GDM1 (cell line): ENCODE measurements at regions not wholly inside any gene's neighbourhood (a gene's known extent, or its start where the extent isn't known, plus 50 kb on each side); places are given as distances from the start of the nearest gene placed in this dataset.

Source experiments
- DNase-seq: peaks from one replicate; lab custom pipeline; 2025; lab: John Stamatoyannopoulos, UW

- DNase-seq = no peak
Observed at GRCh38 chr13:24050292-24050711, 110.2 kb upstream of the SPATA13 start.

- no peak for DNase-seq
Observed at GRCh38 chr13:24050796-24051715, 109.5 kb upstream of the SPATA13 start.

- DNase-seq = no peak
Observed at GRCh38 chr13:24052547-24053518, 107.7 kb upstream of the SPATA13 start.

DNA sequence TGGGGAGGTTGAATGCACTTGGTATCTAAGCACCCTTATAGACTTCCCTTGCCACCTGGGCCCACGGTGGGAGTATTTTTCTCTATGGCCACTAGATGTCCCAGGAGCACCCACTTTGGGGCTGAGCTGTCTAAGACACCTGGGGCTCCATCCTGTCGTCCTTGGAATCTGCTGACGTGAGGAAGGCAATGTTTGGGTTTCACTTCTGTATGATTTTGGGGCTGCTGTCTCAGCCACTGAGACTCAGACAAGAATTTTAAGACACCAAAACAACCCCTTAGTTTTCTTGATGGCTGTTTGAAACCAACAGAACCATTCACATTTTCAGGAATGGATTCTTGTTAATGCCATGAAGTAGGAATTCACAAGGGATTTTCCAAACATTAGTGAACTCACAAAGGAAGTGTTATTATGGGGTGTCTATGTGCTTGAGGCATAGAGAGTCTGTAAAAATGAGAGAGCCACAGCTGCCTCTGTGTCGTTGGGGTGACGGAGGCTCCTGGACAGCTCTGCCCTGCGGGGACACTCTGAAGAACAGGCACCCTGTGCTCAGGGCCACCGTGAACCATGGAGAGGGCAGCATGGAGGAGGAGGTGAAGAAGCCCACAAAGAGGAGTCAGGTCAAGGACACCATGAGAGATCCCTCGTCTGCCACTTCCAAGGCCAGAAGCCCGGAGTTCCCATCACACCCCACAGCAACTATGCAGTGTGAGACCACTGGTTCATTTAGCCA lies 106.8 kb upstream of the SPATA13 start:
- peak; percentile 67 for DNase-seq

- no peak for DNase-seq
Observed at GRCh38 chr13:24056616-24057137, 103.8 kb upstream of the SPATA13 start.

GRCh38 chr13:24060993-24061392 lies 99.5 kb upstream of the SPATA13 start:
- no peak for DNase-seq

DNA sequence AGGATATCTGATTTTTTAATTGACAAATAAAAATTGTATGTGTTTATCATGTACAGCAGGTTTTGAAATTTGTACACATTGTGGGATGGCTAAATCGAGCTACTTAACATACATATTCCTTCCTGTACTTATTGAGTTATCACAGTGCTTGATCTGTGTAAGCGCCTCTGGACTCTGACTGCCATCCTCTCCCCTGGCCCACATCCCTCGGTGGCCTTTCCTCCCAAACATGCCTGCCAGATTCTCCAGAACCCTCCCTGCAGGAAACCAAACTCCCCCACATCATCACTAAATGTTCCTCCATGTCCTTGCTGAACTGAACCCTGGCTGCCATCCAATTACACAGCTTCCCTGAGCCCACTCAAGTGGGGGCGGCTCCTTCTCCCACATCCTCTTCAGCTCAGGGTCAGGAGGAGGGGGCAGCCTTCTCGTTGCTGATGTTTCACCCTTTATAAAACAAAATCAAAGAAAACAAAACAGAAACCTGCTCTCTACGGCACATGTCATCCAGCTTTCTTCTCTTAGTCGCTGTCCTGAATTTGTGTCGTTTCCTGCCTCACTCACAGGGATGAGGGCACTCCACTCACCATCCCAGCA lies 97.1 kb upstream of the SPATA13 start:
- peak; percentile 62 for DNase-seq

DNA sequence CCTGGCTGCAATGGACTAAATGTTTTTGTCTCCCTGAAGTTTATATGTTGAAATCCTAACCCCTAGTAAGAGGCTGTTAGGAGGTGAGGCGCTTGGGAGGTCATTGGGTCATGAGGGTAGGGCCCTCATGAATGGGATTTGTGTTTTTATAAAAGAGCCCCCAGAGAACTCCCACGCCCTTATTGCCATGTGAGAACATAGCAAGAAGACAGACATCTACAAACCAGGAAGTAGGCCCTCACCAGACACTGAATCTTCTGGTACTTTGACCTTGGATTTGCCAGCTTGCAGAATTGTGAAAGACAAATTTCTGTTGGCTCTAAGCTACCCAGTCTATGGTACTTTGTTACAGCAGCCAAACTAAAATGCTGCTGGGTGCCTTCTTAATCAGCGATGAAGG lies 96.1 kb upstream of the SPATA13 start:
- no peak for DNase-seq

GRCh38 chr13:24065176-24065575 lies 95.3 kb upstream of the SPATA13 start:
- no peak for DNase-seq

- DNase-seq = no peak
Observed at GRCh38 chr13:24066405-24067295, 93.9 kb upstream of the SPATA13 start.

GRCh38 chr13:24068472-24068871 lies 92.0 kb upstream of the SPATA13 start:
- no peak for DNase-seq

DNA sequence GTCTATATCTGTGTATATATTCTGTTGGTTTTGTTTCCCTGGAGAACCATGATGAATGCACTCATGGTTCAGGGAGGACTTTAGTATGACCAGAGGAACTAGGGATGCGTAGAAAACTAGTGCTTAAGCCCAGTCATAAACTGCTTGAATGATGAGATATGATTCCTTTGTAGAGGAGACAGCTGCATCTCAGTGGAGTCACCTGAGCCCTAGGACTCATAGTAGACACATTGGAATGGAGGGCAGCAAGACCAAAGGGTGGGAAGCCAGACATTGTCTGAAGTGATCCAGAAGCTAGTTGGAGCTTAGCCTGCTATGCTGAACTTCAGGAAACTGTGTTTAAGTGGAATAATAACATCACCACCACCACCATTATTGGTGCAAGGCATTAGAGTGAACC lies 89.5 kb upstream of the SPATA13 start:
- DNase-seq = no peak

GRCh38 chr13:24071423-24072075 lies 89.0 kb upstream of the SPATA13 start:
- DNase-seq = no peak

- DNase-seq = no peak
Observed at GRCh38 chr13:24073657-24074056, 86.9 kb upstream of the SPATA13 start.

- peak; percentile 56 for DNase-seq
Observed at GRCh38 chr13:24074678-24075077, 85.8 kb upstream of the SPATA13 start.

GRCh38 chr13:24075137-24075975 lies 85.2 kb upstream of the SPATA13 start:
- DNase-seq = no peak

GRCh38 chr13:24076109-24076508 lies 84.4 kb upstream of the SPATA13 start:
- DNase-seq = no peak

- DNase-seq = no peak
Observed at GRCh38 chr13:24076636-24077035, 83.9 kb upstream of the SPATA13 start.

DNA sequence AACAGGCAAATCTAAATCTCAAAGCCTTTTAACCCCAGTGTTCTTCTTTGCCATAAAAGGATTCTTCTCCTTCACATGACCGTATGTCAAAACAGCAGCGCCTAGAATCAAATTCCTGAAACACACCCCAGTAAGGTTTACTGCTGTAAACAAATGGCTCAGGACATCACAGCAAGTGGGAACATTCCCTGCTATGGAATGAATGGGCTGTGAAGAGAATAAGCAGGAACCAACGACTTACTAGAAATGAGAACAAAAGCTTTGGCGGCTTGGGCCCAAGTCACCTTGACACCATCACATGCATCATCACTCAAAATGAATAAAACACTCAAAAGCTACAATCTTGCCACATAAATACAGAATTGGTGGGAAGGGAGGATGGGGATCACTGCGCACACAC lies 80.4 kb upstream of the SPATA13 start:
- DNase-seq = no peak
